A549 (cell line): ENCODE measurements at regions not wholly inside any gene's neighbourhood (a gene's known extent, or its start where the extent isn't known, plus 50 kb on each side); places are given as distances from the start of the nearest gene placed in this dataset.

Source experiments
- EP300 ChIP-seq, 2 experiments: fragments of >200 bp; sonication (Bioruptor Twin); formaldehyde crosslinking; IDR thresholded peaks; 2 replicates in 1 of 2; 3 replicates in 1 of 2; pipeline ENCODE4 v1.6.1; 2016 to 2017
- HDAC2 ChIP-seq: fragments of 200-600 bp; sonication (generic); IDR thresholded peaks from 2 replicates; pipeline ENCODE4 v1.6.1; 2016
- JUN ChIP-seq, 2 experiments: fragments of >200 bp; sonication (Bioruptor Twin); formaldehyde crosslinking; IDR thresholded peaks; 2 replicates in 1 of 2; 3 replicates in 1 of 2; pipeline ENCODE4 v1.6.1; 2016 to 2017
- KDM1A ChIP-seq: fragments of 200-600 bp; sonication (generic); IDR thresholded peaks from 2 replicates; pipeline ENCODE4 v1.6.1; 2016; ENCODE audit warnings: low read depth, mild to moderate bottlenecking
- MAX ChIP-seq: IDR thresholded peaks from 2 replicates; pipeline ENCODE4 v1.6.1; 2012
- MYC ChIP-seq: IDR thresholded peaks from 2 replicates; pipeline ENCODE4 v1.6.1; 2012; ENCODE audit warnings: mild to moderate bottlenecking, inconsistent platforms, low read length, improper control_type of control experiment, borderline replicate concordance
- NR3C1 ChIP-seq: fragments of >200 bp; sonication (Bioruptor Twin); formaldehyde crosslinking; IDR thresholded peaks from 3 replicates; pipeline ENCODE4 v1.6.1; 2017
- POLR2A ChIP-seq: IDR thresholded peaks from 2 replicates; pipeline ENCODE4 v1.6.1; 2012; ENCODE audit warnings: mild to moderate bottlenecking, low read length
- RAD21 ChIP-seq, 2 experiments: fragments of >200 bp in 1 of 2; sonication (Bioruptor Twin) in 1 of 2; formaldehyde crosslinking in 1 of 2; IDR thresholded peaks in 1 of 2; conservative IDR thresholded peaks in 1 of 2; 2 replicates in 1 of 2; 3 replicates in 1 of 2; pipeline ENCODE4 v1.6.1; 2012 to 2018; ENCODE audit warnings: inconsistent platforms in 1 of 2
- REST ChIP-seq: fragments of 200-600 bp; sonication (generic); IDR thresholded peaks from 2 replicates; pipeline ENCODE4 v1.6.1; 2016; ENCODE audit warnings: antibody characterized with exemption, mild to moderate bottlenecking, moderate library complexity
- RNF2 ChIP-seq: fragments of 200-600 bp; sonication (generic); IDR thresholded peaks from 2 replicates; pipeline ENCODE4 v1.6.1; 2016; ENCODE audit warnings: low read depth, mild to moderate bottlenecking, antibody characterized with exemption, moderate library complexity, borderline replicate concordance
- TF ChIP-seq, protein P1 (sequence below): fragments of >200 bp; sonication (Bioruptor Twin); formaldehyde crosslinking; IDR thresholded peaks from 3 replicates; pipeline ENCODE4 v1.5.1; 2016

DNA sequence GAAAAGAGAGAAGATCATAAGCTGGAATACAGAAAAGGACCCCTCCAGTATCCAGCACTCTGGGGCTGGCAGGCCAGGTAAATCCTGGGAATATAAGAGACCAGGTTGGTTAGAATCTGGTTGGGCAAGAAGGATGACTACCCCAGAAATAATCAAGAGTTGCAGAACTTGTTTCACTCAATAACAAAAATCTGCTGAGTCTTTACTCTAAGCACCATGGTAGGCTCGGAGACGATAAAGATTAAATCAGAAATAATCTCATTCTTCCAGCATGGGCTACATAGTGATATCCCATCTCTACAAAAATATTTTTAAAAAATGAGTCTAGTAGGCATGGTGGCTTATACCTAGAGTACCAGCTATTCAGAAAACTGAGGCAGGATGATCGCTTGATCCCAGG is 138.0 kb upstream of the KCNJ16 start:
- TF ChIP-seq, protein P1, sequence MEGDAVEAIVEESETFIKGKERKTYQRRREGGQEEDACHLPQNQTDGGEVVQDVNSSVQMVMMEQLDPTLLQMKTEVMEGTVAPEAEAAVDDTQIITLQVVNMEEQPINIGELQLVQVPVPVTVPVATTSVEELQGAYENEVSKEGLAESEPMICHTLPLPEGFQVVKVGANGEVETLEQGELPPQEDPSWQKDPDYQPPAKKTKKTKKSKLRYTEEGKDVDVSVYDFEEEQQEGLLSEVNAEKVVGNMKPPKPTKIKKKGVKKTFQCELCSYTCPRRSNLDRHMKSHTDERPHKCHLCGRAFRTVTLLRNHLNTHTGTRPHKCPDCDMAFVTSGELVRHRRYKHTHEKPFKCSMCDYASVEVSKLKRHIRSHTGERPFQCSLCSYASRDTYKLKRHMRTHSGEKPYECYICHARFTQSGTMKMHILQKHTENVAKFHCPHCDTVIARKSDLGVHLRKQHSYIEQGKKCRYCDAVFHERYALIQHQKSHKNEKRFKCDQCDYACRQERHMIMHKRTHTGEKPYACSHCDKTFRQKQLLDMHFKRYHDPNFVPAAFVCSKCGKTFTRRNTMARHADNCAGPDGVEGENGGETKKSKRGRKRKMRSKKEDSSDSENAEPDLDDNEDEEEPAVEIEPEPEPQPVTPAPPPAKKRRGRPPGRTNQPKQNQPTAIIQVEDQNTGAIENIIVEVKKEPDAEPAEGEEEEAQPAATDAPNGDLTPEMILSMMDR, result no peak
- TF ChIP-seq MAX (no peak), RNF2 (no peak), RAD21 (conservative IDR thresholded peaks at IDR 0.05 in 1 of 2, IDR thresholded peaks at IDR 0.05 in 1 of 2) (no peak), POLR2A (no peak), NR3C1 (no peak), KDM1A (no peak), REST (no peak), EP300 (IDR thresholded peaks at IDR 0.05) (no peak), MYC (no peak), HDAC2 (no peak), JUN (IDR thresholded peaks at IDR 0.05) (no peak)
